IPS-15b (cell line): ENCODE measurements at regions not wholly inside any gene's neighbourhood (a gene's known extent, or its start where the extent isn't known, plus 50 kb on each side); places are given as distances from the start of the nearest gene placed in this dataset.

Source experiments
- H3K27me3 ChIP-seq: one replicate; pipeline ENCODE4 v1.6.1; 2013; ENCODE audit warnings: low read length; ENCODE audit not compliant: control insufficient read depth, insufficient read depth
- H3K36me3 ChIP-seq: one replicate; pipeline ENCODE4 v1.6.1; 2013; ENCODE audit warnings: low read length; ENCODE audit not compliant: control insufficient read depth, insufficient read depth
- H3K4me1 ChIP-seq: one replicate; pipeline ENCODE4 v1.6.1; 2013; ENCODE audit warnings: mild to moderate bottlenecking, low read length; ENCODE audit not compliant: control insufficient read depth, insufficient read depth
- H3K4me3 ChIP-seq: one replicate; pipeline ENCODE4 v1.5.1; 2013; ENCODE audit warnings: low read depth, low read length
- H3K9ac ChIP-seq: one replicate; pipeline ENCODE4 v1.6.1; 2013; ENCODE audit warnings: low read depth, mild to moderate bottlenecking, low read length
- H3K9me3 ChIP-seq: one replicate; pipeline ENCODE4 v1.6.1; 2013; ENCODE audit warnings: mild to moderate bottlenecking, low read length; ENCODE audit not compliant: control insufficient read depth, insufficient read depth

DNA sequence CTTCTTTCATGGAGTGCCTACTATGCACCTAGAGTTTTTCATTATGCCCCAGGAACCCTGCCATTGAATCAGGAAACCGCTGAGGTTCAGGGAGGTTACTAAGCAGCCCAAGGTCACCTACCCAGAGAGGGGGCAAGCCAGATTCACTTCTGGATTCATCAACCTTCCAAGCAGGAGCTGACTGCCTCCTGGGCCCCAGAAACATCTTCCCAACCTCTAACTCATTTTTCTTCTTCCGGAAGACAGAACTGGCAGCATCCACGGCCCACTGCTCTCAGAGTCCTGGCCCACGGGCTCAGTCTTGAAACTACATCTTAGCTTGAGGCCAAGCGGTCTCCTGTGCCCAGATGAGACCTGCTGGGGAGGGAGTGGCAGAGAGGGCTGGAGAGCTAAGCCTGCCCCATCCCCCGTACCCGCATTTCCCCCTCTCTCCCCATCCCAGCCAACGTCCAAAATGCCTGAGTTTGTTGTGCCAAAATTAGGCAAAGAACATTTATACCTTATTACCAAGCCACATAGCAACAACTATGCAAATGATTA lies 281.0 kb downstream of the CDC5L start:
- H3K27me3 ChIP-seq: no peaks in the 10 kb centered on the region
- H3K9me3 ChIP-seq: no peaks in the 10 kb centered on the region
- peaks cover 31% of the 10 kb centered on the region for H3K4me1 ChIP-seq
- H3K4me3 ChIP-seq: no peak overlapping the region
- H3K9ac ChIP-seq: no peak overlapping the region
- no peaks in the 10 kb centered on the region for H3K36me3 ChIP-seq

DNA sequence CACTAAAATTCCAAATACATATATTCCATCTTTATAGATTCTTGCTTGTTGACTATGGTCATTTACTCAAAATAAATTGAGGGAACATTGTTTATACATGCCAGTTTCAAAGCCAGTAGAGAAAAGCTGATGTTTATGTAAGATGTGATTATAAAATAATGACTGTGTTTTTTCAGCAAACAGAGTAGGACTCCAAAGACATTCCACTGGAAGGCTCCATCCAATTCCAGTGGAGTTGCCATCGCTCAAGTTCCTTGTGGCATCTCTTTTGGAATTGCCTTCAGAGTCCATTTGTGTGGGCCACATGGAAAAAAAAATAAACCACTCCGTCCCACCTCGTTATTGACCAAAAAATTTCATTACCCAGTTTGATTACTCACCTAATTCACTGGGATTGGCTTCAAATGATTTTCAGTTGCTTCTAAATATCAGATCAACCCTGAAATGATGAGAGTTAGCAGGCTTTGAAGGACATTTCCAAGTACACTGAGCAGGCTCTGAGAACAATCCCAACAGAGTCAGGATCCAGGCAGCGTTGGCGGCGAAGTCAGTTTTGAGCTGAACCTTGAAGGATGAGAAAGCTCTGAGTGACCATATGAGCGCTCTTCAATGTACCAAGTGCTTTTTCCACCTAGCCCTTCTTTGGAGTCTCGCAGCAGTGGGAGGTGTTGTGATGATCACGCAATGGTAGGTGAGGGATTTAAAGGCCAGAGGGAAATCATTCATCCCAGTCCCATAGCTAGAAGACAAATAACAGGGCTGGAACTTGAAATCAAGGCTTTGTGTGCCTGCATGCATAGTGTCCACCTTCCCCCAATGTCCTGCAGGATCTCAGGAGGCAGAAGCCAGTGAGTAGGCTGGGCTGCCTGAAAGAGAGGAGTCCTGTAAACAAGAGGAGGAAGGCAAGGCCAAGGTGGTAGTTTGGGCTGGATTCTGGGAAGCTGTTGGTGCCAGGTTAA lies 281.7 kb downstream of the CDC5L start:
- peaks cover 31% of the 10 kb centered on the region for H3K4me1 ChIP-seq
- H3K9ac ChIP-seq: no peak overlapping the region
- no peak overlapping the region for H3K4me3 ChIP-seq
- no peaks in the 10 kb centered on the region for H3K27me3 ChIP-seq
- no peaks in the 10 kb centered on the region for H3K9me3 ChIP-seq
- no peaks in the 10 kb centered on the region for H3K36me3 ChIP-seq

DNA sequence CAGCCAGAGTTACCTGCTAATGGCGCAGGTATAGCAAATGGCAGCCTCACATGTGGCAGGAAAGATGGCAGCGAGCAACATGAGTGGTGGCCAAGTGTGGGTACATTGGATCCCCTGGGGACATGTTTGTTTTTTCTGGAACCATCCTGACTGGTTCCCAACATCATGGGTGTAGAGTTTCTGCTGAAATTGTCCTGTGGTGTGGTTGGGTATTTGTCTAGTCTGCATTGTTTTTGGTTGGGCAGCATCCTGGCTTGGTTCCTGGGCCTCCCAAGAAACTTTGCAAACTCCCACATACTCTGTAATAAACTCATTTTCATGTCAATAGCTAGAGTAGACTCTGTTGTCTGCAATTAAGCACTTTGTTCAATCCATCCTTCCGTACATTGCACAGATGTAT lies 282.6 kb downstream of the CDC5L start:
- Histone ChIP-seq H3K4me1 (peaks cover 31% of the 10 kb centered on the region), H3K9me3 (no peaks in the 10 kb centered on the region), H3K4me3 (no peak overlapping the region), H3K36me3 (no peaks in the 10 kb centered on the region), H3K9ac (no peak overlapping the region), H3K27me3 (no peaks in the 10 kb centered on the region)

DNA sequence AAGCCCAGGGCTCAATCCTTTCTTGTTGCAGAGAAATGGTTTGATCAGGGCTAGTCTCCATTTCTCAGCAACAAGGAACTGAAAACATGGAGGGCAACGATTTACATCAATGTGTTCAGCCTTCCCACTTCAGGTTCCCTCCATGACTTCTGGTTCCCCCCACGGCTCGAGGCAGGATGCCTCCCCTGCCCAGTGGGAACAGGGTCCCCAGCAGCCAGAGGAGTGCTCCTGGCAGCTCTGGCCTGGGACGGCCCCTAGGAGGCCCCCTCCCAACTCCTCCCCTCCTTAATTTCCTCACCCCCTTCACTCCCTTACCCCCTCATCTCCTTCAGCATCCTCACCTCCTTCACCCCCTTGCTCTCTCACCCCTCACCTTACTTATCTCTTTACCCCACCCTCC lies 283.8 kb downstream of the CDC5L start:
- H3K4me1 ChIP-seq: peaks cover 30% of the 10 kb centered on the region
- H3K4me3 ChIP-seq: no peak overlapping the region
- H3K9me3 ChIP-seq: no peaks in the 10 kb centered on the region
- H3K9ac ChIP-seq: no peak overlapping the region
- H3K36me3 ChIP-seq: no peaks in the 10 kb centered on the region
- no peaks in the 10 kb centered on the region for H3K27me3 ChIP-seq

DNA sequence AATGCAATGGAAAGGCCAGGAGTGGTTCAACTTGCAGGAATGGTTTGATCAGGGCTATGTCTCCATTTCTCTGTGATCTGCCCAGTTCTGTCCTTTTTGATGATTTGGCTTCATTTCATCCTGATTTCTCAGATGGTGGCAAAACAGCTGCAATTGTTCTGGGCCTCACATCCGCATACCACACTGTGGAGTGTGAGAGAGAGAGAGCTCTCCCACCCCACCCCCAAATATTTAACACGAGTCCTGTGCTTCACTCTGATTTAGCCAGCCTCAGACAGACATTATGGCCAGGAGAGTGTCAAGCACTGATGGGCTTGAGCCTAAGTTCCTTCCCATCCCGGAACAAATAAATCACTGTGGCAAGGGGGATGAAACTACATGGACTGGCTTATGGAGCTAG lies 284.6 kb downstream of the CDC5L start:
- Histone ChIP-seq H3K4me1 (peaks cover 24% of the 10 kb centered on the region), H3K4me3 (no peak overlapping the region), H3K9me3 (no peaks in the 10 kb centered on the region), H3K27me3 (no peaks in the 10 kb centered on the region), H3K9ac (no peak overlapping the region), H3K36me3 (no peaks in the 10 kb centered on the region)

DNA sequence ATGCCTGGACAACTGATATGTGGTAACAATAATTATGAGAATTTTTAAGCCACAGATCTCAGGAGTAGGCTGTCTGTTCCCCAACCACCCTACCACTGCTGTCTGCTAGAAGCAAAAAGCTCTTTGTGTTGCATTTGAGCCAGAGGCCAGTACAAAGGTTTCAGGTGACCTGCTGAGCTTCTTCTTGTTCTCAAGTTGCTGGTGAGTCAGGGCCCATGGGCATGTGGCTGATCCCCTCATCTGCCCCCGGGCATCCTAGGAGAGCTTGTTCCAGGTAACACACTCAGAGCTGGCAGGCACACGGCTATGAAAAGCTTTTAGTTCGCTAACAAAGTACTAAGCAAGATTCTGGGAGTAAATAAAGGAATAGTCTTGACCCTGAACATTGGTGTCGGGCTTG lies 285.3 kb downstream of the CDC5L start:
- peaks cover 16% of the 10 kb centered on the region for H3K4me1 ChIP-seq
- H3K4me3 ChIP-seq: no peak overlapping the region
- no peaks in the 10 kb centered on the region for H3K27me3 ChIP-seq
- no peaks in the 10 kb centered on the region for H3K36me3 ChIP-seq
- no peaks in the 10 kb centered on the region for H3K9me3 ChIP-seq
- no peak overlapping the region for H3K9ac ChIP-seq

DNA sequence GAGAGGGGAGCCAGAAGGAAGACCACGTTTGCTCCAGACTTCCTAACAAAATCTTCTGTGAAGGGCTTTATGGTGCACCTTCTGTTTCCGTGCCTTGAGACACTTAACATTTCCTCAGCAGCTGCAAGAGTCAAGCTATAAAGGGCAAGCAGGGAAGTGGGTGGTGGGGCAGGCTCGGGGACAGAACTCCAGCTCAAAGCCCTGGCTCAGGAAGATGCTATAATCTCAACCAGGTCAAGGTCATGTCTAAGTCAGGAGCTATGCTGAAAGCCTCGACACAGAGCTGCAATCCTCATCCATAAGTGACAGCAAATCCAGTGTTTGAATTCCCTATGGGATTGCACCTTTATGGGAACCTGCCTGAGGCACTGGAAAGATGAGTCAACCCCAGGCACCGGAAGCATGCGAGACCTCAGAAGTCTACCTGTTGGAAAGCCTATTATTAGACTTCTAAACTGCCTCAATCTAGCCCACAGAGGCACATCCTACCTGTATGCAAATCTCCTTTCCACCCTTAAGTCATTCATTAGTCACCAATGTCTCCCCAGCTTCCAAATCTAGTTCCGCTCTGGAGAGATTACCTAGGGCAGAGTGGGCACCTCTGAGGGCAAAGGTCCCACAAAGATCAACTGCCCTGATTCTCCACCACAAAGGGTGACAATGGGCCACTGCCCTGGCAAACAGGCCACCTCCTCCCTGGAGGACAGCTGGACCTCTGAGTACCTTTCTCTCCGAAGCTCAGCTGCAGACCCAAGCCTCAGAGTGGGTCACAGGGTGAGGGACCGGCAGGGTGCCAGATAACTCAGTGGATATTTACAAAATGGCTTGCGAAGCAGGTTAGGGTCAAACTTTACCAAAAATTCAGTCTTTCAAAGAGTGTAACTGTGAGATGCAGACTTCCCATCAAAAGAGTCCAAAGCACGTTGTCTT lies 287.0 kb downstream of the CDC5L start:
- H3K4me3 ChIP-seq: no peak overlapping the region
- no peak overlapping the region for H3K9ac ChIP-seq
- no peaks in the 10 kb centered on the region for H3K9me3 ChIP-seq
- peaks cover 10% of the 10 kb centered on the region for H3K4me1 ChIP-seq
- no peaks in the 10 kb centered on the region for H3K36me3 ChIP-seq
- no peaks in the 10 kb centered on the region for H3K27me3 ChIP-seq

DNA sequence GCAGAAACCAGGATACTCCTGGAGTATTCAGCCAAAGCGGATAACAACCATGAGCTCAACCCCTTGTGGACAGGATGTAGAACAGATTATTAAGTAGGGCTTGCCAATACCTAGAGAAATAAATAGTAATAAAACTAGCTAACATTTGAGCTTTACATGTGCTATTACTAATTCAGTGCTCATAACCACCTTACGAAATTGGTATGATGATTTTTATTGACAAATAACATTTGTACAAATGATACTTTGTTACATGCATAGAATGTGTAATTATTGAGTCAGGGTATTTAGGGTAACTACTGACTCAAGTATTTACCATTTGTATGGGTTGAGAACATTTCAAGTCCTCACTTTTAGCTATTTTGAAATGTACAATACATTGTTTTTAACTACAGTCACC lies 287.9 kb downstream of the CDC5L start:
- Histone ChIP-seq H3K36me3 (no peaks in the 10 kb centered on the region), H3K4me3 (no peak overlapping the region), H3K4me1 (peaks cover 10% of the 10 kb centered on the region), H3K27me3 (no peaks in the 10 kb centered on the region), H3K9me3 (no peaks in the 10 kb centered on the region), H3K9ac (no peak overlapping the region)

DNA sequence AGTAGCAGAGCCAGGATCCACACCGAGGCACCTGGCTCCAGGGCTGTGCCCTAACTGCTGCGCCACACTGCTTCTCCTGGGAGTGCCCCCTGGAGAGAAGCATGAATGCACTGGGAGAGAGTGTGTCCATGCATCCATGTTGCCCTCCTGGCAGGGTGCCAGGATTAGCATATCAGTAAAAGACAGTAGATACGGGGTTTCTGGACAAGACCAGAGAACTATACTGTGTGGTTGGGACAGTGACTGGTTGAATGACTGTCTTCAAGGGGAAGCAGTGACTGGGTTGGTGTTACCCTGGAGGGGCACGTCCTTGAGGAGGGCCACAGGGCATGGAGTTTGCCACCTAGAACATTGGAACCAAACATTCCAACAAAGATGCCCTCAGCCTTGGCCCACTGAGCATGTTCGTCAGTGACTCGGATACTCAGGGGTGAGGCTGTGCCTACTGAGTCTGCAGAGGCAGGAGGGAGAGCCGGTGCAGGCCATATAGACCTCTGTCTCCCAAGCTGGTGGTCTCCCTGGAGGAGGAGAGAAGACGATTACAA lies 288.8 kb downstream of the CDC5L start:
- Histone ChIP-seq H3K4me1 (peaks cover 8% of the 10 kb centered on the region), H3K4me3 (no peak overlapping the region), H3K36me3 (no peaks in the 10 kb centered on the region), H3K9me3 (no peaks in the 10 kb centered on the region), H3K9ac (no peak overlapping the region), H3K27me3 (no peaks in the 10 kb centered on the region)

DNA sequence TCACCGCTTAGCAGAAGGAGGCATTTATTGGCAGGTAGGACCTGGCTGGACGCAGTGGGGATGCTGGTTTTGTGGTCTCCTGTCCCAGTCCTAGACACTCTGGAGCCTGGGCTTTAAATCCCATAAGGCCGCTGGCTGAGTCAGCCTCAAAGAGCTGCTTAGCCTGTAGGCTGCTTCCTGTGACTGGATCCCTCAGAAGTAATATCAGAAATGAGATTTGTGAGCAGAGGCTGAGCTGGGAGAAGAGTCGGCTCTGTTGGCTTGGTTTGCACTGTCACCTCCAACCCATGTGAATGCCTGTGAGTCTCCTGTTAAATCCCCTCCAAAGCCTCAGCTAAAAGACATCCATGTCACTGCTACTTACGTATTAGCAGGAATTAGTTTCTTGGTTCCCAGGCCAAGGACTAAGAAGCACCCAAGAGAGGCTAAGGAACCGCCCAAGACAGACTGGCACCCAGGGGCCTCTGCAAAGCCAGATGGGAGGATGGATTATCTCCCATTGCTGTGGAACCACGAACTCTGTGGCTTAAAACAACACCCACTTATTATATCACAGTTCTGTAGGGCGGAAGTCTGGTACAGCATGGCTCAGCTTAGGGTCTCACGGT lies 289.4 kb downstream of the CDC5L start:
- peaks cover 7% of the 10 kb centered on the region for H3K4me1 ChIP-seq
- no peaks in the 10 kb centered on the region for H3K36me3 ChIP-seq
- no peaks in the 10 kb centered on the region for H3K9me3 ChIP-seq
- no peak overlapping the region for H3K9ac ChIP-seq
- no peak overlapping the region for H3K4me3 ChIP-seq
- H3K27me3 ChIP-seq: no peaks in the 10 kb centered on the region

DNA sequence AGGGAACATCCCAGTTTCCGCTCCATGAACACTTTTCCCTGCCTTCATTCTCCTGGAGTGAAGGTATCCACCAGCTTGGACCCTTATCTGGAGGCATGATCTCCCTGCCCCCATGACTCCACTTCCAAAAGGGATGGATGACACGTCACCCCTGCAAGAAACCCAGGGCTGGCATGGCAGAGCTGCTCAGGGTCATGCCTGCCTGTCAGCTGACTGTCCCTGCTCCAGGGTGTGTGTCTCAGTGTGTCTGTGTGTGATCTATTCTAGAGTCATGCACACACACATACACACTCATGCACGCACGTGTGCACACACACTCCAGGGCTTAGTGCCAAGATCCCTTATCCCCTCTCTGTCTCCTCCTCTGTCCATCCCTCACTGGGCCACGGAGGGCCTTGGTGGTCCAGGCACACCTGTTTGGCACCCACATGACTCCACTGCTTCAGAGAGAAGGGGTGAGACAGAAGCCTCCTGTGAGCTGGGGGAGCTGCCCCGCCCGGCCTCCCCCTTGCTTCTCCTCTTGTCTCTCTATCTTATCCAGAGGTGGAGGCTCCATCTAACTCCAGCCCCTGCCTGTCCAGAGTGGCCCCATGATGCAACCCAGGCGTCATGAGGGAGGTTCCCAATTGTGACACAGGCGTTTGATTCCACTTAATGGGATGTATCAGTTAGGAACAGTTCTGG lies 290.9 kb downstream of the CDC5L start:
- H3K9ac ChIP-seq: no peak overlapping the region
- H3K4me3 ChIP-seq: no peak overlapping the region
- H3K27me3 ChIP-seq: no peaks in the 10 kb centered on the region
- H3K36me3 ChIP-seq: no peaks in the 10 kb centered on the region
- no peaks in the 10 kb centered on the region for H3K9me3 ChIP-seq
- no peaks in the 10 kb centered on the region for H3K4me1 ChIP-seq
